OCI-LY1 (cell line): ENCODE measurements at regions not wholly inside any gene's neighbourhood (a gene's known extent, or its start where the extent isn't known, plus 50 kb on each side); places are given as distances from the start of the nearest gene placed in this dataset.

ENCODE experiments used
- H2AFZ ChIP-seq: fragments of 200-600 bp; sonication (generic), shearing (Covaris generic); 2 replicates; pipeline ENCODE4 v1.6.0; 2014; ENCODE audit warnings: antibody characterized with exemption, mild to moderate bottlenecking, low read length
- H3F3A ChIP-seq: fragments of 200-600 bp; sonication (generic), shearing (Covaris generic); 2 replicates; pipeline ENCODE4 v1.6.0; 2014; ENCODE audit warnings: mild to moderate bottlenecking, antibody characterized with exemption, low read length, moderate library complexity; ENCODE audit not compliant: insufficient read depth
- H3K27ac ChIP-seq: fragments of 200-600 bp; sonication (generic); 2 replicates; pipeline ENCODE4 v1.5.1; 2014; ENCODE audit warnings: low read length, mixed run types, mild to moderate bottlenecking, low read depth; ENCODE audit not compliant: poor library complexity, severe bottlenecking
- H3K27me3 ChIP-seq: fragments of 200-600 bp; sonication (generic); 2 replicates; pipeline ENCODE4 v1.6.0; 2014; ENCODE audit warnings: antibody characterized with exemption, mild to moderate bottlenecking, low read length, moderate library complexity; ENCODE audit not compliant: insufficient read depth
- H3K36me3 ChIP-seq: fragments of 200-600 bp; sonication (generic); 2 replicates; pipeline ENCODE4 v1.6.1; 2014; ENCODE audit warnings: mild to moderate bottlenecking, antibody characterized with exemption, low read length, moderate library complexity, mixed read lengths; ENCODE audit not compliant: insufficient read depth
- H3K4me1 ChIP-seq: fragments of 200-600 bp; sonication (generic); 2 replicates; pipeline ENCODE4 v1.5.1; 2014; ENCODE audit warnings: mild to moderate bottlenecking, low read length, moderate library complexity; ENCODE audit not compliant: insufficient read depth, severe bottlenecking
- H3K4me2 ChIP-seq: fragments of 200-600 bp; sonication (generic), shearing (Covaris generic); 2 replicates; pipeline ENCODE4 v1.6.1; 2014; ENCODE audit warnings: low read length
- H3K4me3 ChIP-seq: fragments of 200-600 bp; sonication (generic); 2 replicates; pipeline ENCODE4 v1.5.1; 2014; ENCODE audit warnings: low read length, low read depth, mild to moderate bottlenecking, mixed read lengths; ENCODE audit not compliant: poor library complexity, severe bottlenecking
- H3K79me2 ChIP-seq: fragments of 200-600 bp; shearing (Covaris generic); 2 replicates; pipeline ENCODE4 v1.6.1; 2016; ENCODE audit warnings: mixed run types, low read length, mixed read lengths; ENCODE audit not compliant: insufficient read depth
- H3K9ac ChIP-seq: fragments of 200-600 bp; sonication (generic), shearing (Covaris generic); 2 replicates; pipeline ENCODE4 v1.6.1; 2014; ENCODE audit warnings: mild to moderate bottlenecking, low read length, mixed read lengths
- H3K9me2 ChIP-seq: fragments of 200-600 bp; sonication (generic), shearing (Covaris generic); 2 replicates; pipeline ENCODE4 v1.6.1; 2014; ENCODE audit warnings: low read depth, mild to moderate bottlenecking, low read length, mixed read lengths
- H3K9me3 ChIP-seq: fragments of 200-600 bp; shearing (Covaris generic); 2 replicates; pipeline ENCODE4 v1.6.1; 2014; ENCODE audit warnings: low read length, mixed read lengths
- H4K20me1 ChIP-seq: fragments of 200-600 bp; sonication (generic), shearing (Covaris generic); 2 replicates; pipeline ENCODE4 v1.6.0; 2016; ENCODE audit warnings: mild to moderate bottlenecking, low read length; ENCODE audit not compliant: insufficient read depth
- CTCF ChIP-seq: fragments of 200-600 bp; sonication (generic), shearing (Covaris generic); IDR thresholded peaks from 2 replicates; pipeline ENCODE4 v1.5.1; 2017; ENCODE audit warnings: mild to moderate bottlenecking, antibody characterized with exemption, low read length, moderate library complexity, mixed read lengths
- EZH2 ChIP-seq: fragments of 200-600 bp; sonication (generic), shearing (Covaris generic); IDR thresholded peaks from 2 replicates; pipeline ENCODE4 v1.8.0; 2017; ENCODE audit warnings: borderline replicate concordance, mixed run types, mild to moderate bottlenecking, antibody characterized with exemption, low read length, moderate library complexity, mixed read lengths

- Histone ChIP-seq H3K4me3 (no peak overlapping the region), H3K27ac (no peak overlapping the region), H3K79me2 (no peaks in the 10 kb centered on the region), H3K27me3 (no peaks in the 10 kb centered on the region), H3K36me3 (no peaks in the 10 kb centered on the region), H3F3A (no peaks in the 10 kb centered on the region), H4K20me1 (no peaks in the 10 kb centered on the region), H3K4me1 (no peaks in the 10 kb centered on the region), H2AFZ (no peak overlapping the region), H3K9me2 (no peaks in the 10 kb centered on the region), H3K9me3 (no peaks in the 10 kb centered on the region), H3K4me2 (no peak overlapping the region), H3K9ac (no peak overlapping the region)
- TF ChIP-seq EZH2 (no peak), CTCF (no peak)
These were observed 945.2 kb upstream of the PTPRD start for GRCh38 chr9:11558043-11558442.

- Histone ChIP-seq H4K20me1 (no peaks in the 10 kb centered on the region), H3K79me2 (no peaks in the 10 kb centered on the region), H3K36me3 (no peaks in the 10 kb centered on the region), H3K9ac (no peak overlapping the region), H3K4me2 (no peak overlapping the region), H3F3A (no peaks in the 10 kb centered on the region), H3K4me3 (no peak overlapping the region), H3K27me3 (no peaks in the 10 kb centered on the region), H2AFZ (no peak overlapping the region), H3K4me1 (no peaks in the 10 kb centered on the region), H3K27ac (no peak overlapping the region), H3K9me2 (no peaks in the 10 kb centered on the region), H3K9me3 (no peaks in the 10 kb centered on the region)
- no peak for TF ChIP-seq CTCF
- TF ChIP-seq EZH2, result no peak
These were observed 946.4 kb upstream of the PTPRD start for GRCh38 chr9:11559001-11559776.

GRCh38 chr9:11577522-11577921 is 964.7 kb upstream of the PTPRD start:
- no peak overlapping the region for H3K4me2 ChIP-seq
- TF ChIP-seq EZH2 (no peak), CTCF (no peak)
- no peaks in the 10 kb centered on the region for H3K79me2 ChIP-seq
- H3K9me2 ChIP-seq, result no peaks in the 10 kb centered on the region
- H3K27ac ChIP-seq, result no peak overlapping the region
- H3K9me3 ChIP-seq, result no peaks in the 10 kb centered on the region
- H3K36me3 ChIP-seq, result no peaks in the 10 kb centered on the region
- H3F3A ChIP-seq, result no peaks in the 10 kb centered on the region
- H2AFZ ChIP-seq, result no peak overlapping the region
- H4K20me1 ChIP-seq, result no peaks in the 10 kb centered on the region
- no peak overlapping the region for H3K4me3 ChIP-seq
- H3K9ac ChIP-seq, result no peak overlapping the region
- no peaks in the 10 kb centered on the region for H3K4me1 ChIP-seq
- no peaks in the 10 kb centered on the region for H3K27me3 ChIP-seq
